CD14-positive monocyte (primary cell): ENCODE measurements at regions not wholly inside any gene's neighbourhood (a gene's known extent, or its start where the extent isn't known, plus 50 kb on each side); places are given as distances from the start of the nearest gene placed in this dataset.

ENCODE experiments used
- DNase-seq, 3 donors: peaks; one replicate each; pipeline ENCODE4 v3.0.0-alpha.2; 2011 to 2022
- H2AFZ ChIP-seq: 2 replicates; pipeline ENCODE4 v1.6.0; 2012; ENCODE audit warnings: mild to moderate bottlenecking, low read depth, low read length, inconsistent platforms; ENCODE audit not compliant: insufficient read depth, poor library complexity, severe bottlenecking
- H3K27ac ChIP-seq, 2 donors: 1 replicate in 1 of 2; 2 replicates in 1 of 2; pipeline ENCODE4 v1.5.1; 2012 to 2013; ENCODE audit warnings: low read length in 2 of 2, control low read depth in 1 of 2, inconsistent platforms in 1 of 2, low read depth in 1 of 2, mild to moderate bottlenecking in 1 of 2
- H3K27me3 ChIP-seq, 2 donors: one replicate each; pipeline versions ENCODE4 v1.6.0 to v1.6.1; 2011 to 2013; ENCODE audit warnings: low read length in 2 of 2; ENCODE audit not compliant: control insufficient read depth in 2 of 2, insufficient read depth in 2 of 2
- H3K36me3 ChIP-seq, 2 donors: replicated peaks in 1 of 2; 1 replicate in 1 of 2; 2 replicates in 1 of 2; pipeline versions ENCODE4 v1.5.1 to v1.6.1; 2012 to 2013; ENCODE audit warnings: low read length in 2 of 2, control low read depth in 1 of 2, inconsistent platforms in 1 of 2, mild to moderate bottlenecking in 1 of 2; ENCODE audit not compliant: insufficient read depth in 2 of 2, control insufficient read depth in 1 of 2
- H3K4me1 ChIP-seq, 2 donors: 1 replicate in 1 of 2; 2 replicates in 1 of 2; pipeline versions ENCODE4 v1.5.1 to v1.6.1; 2012 to 2013; ENCODE audit warnings: low read length in 2 of 2, control low read depth in 1 of 2, inconsistent platforms in 1 of 2, mild to moderate bottlenecking in 1 of 2, moderate library complexity in 1 of 2; ENCODE audit not compliant: insufficient read depth in 2 of 2, control insufficient read depth in 1 of 2
- H3K4me2 ChIP-seq: replicated peaks from 2 replicates; pipeline ENCODE3; 2012; ENCODE audit warnings: low read length, moderate library complexity, mild to moderate bottlenecking; ENCODE audit not compliant: poor library complexity, severe bottlenecking; ENCODE audit errors: extremely low read depth
- H3K4me3 ChIP-seq, 3 experiments: fragments of 200-600 bp in 1 of 3; sonication (generic) in 1 of 3; replicated peaks in 1 of 3; 1 replicate in 2 of 3; 2 replicates in 1 of 3; pipeline ENCODE4 v1.5.1; 2011 to 2013; ENCODE audit warnings: low read length in 3 of 3, mild to moderate bottlenecking in 3 of 3, control low read depth in 2 of 3, low read depth in 2 of 3, inconsistent platforms in 1 of 3, moderate library complexity in 1 of 3
- H3K79me2 ChIP-seq: 2 replicates; pipeline ENCODE4 v1.6.0; 2012; ENCODE audit warnings: mild to moderate bottlenecking, control low read depth, inconsistent platforms, low read length, moderate library complexity; ENCODE audit not compliant: insufficient read depth
- H3K9ac ChIP-seq: 2 replicates; pipeline ENCODE4 v1.6.0; 2017; ENCODE audit warnings: low read length, mild to moderate bottlenecking; ENCODE audit not compliant: insufficient read depth, poor library complexity, severe bottlenecking
- H3K9me3 ChIP-seq, 2 donors: replicated peaks in 1 of 2; 1 replicate in 1 of 2; 2 replicates in 1 of 2; pipeline versions ENCODE4 v1.5.1 to v1.6.1; 2012 to 2013; ENCODE audit warnings: low read length in 2 of 2, control low read depth in 1 of 2; ENCODE audit not compliant: control insufficient read depth in 1 of 2, insufficient read depth in 1 of 2
- H4K20me1 ChIP-seq: 2 replicates; pipeline ENCODE4 v1.6.0; 2012; ENCODE audit warnings: mild to moderate bottlenecking, low read length, control low read depth, moderate library complexity; ENCODE audit not compliant: insufficient read depth
- H3K27ac Mint-ChIP-seq, 7 donors: one replicate each; pipeline ENCODE4 v1.8.0; 2020; ENCODE audit warnings: mild to moderate bottlenecking in 7 of 7, mixed read lengths in 7 of 7, moderate library complexity in 6 of 7, inconsistent platforms in 2 of 7
- H3K27me3 Mint-ChIP-seq, 3 donors: one replicate each; pipeline ENCODE4 v1.8.0; 2021 to 2022; ENCODE audit warnings: low read depth in 3 of 3, mild to moderate bottlenecking in 3 of 3, mixed read lengths in 3 of 3, moderate library complexity in 3 of 3, inconsistent platforms in 1 of 3
- H3K36me3 Mint-ChIP-seq, 2 donors: one replicate each; pipeline ENCODE4 v1.8.0; 2020; ENCODE audit warnings: mixed read lengths in 2 of 2, inconsistent platforms in 1 of 2, mild to moderate bottlenecking in 1 of 2
- H3K4me1 Mint-ChIP-seq: one replicate; pipeline ENCODE4 v1.8.0; 2020; ENCODE audit warnings: mild to moderate bottlenecking, mixed read lengths
- H3K4me3 Mint-ChIP-seq, 2 donors: one replicate each; pipeline ENCODE4 v1.8.0; 2020; ENCODE audit warnings: mild to moderate bottlenecking in 2 of 2, mixed read lengths in 2 of 2, moderate library complexity in 1 of 2
- H3K9me3 Mint-ChIP-seq, 7 donors: one replicate each; pipeline ENCODE4 v1.8.0; 2020 to 2022; ENCODE audit warnings: mixed read lengths in 7 of 7, mild to moderate bottlenecking in 6 of 7, moderate library complexity in 6 of 7, inconsistent platforms in 2 of 7
- WGBS: methylation state at CpG from one replicate; pipeline ENCODE4 v1.1.5; 2013; ENCODE audit warnings: missing lambda C conversion rate; ENCODE audit not compliant: insufficient coverage; 5-methylcytosine and 5-hydroxymethylcytosine counted together
- intact Hi-C, 2 donors: fragments of 100-400 bp; cut with micrococcal nuclease; formaldehyde crosslinking; loops; one replicate each; pipeline versions ENCODE4 v1.15.0 to v1.15.1; 2023
- TF ChIP-seq, protein P1 (sequence below): fragments of 200-600 bp; IDR thresholded peaks from one replicate; pipeline ENCODE4 v1.8.0; 2022; ENCODE audit warnings: antibody characterized with exemption, mild to moderate bottlenecking

DNA sequence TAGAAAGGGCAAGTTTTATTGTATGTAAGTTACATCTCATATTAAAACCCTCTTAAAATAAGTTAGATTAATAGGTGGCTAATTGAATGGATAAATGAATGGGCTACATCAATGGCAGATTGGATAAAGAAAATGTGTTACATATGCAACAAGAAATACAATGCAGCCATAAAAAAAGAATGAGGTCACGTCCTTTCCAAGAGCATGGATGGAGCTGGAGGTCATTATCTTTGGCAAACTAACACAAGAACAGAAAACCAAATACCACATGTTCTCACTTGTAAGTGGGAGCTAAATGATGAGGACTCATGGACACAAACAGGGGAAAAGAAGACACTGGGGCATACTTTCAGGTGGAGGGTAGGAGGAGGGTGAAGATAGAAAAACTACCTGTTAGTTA is 182.2 kb upstream of the GNAI1 start:
- no peak overlapping the region for H3K27ac ChIP-seq
- H3K79me2 ChIP-seq, result no peaks in the 10 kb centered on the region
- H2AFZ ChIP-seq, result no peak overlapping the region
- no peak overlapping the region for H3K9ac ChIP-seq
- no peak for DNase-seq
- no peaks in the 10 kb centered on the region for H4K20me1 ChIP-seq
- TF ChIP-seq, protein P1, sequence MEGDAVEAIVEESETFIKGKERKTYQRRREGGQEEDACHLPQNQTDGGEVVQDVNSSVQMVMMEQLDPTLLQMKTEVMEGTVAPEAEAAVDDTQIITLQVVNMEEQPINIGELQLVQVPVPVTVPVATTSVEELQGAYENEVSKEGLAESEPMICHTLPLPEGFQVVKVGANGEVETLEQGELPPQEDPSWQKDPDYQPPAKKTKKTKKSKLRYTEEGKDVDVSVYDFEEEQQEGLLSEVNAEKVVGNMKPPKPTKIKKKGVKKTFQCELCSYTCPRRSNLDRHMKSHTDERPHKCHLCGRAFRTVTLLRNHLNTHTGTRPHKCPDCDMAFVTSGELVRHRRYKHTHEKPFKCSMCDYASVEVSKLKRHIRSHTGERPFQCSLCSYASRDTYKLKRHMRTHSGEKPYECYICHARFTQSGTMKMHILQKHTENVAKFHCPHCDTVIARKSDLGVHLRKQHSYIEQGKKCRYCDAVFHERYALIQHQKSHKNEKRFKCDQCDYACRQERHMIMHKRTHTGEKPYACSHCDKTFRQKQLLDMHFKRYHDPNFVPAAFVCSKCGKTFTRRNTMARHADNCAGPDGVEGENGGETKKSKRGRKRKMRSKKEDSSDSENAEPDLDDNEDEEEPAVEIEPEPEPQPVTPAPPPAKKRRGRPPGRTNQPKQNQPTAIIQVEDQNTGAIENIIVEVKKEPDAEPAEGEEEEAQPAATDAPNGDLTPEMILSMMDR, result no peak
- H3K9me3 Mint-ChIP-seq, result peaks cover 0 to 6% (median 1%) of the 10 kb centered on the region in 7 donors
- H3K9me3 ChIP-seq, result no peaks in the 10 kb centered on the region
- no peak overlapping the region for H3K4me3 Mint-ChIP-seq
- no peak overlapping the region for H3K4me2 ChIP-seq
- H3K36me3 Mint-ChIP-seq, result no peaks in the 10 kb centered on the region
- H3K27me3 Mint-ChIP-seq, result no peaks in the 10 kb centered on the region
- no CpG with 5 or more reads among the region's 1 CpG for WGBS
- no peaks in the 10 kb centered on the region for H3K4me1 ChIP-seq
- H3K36me3 ChIP-seq, result no peaks in the 10 kb centered on the region
- intact Hi-C loops, result no loop called here
- H3K27ac Mint-ChIP-seq, result no peak overlapping the region
- no peaks in the 10 kb centered on the region for H3K4me1 Mint-ChIP-seq
- H3K4me3 ChIP-seq, result no peak overlapping the region
- no peaks in the 10 kb centered on the region for H3K27me3 ChIP-seq

DNA sequence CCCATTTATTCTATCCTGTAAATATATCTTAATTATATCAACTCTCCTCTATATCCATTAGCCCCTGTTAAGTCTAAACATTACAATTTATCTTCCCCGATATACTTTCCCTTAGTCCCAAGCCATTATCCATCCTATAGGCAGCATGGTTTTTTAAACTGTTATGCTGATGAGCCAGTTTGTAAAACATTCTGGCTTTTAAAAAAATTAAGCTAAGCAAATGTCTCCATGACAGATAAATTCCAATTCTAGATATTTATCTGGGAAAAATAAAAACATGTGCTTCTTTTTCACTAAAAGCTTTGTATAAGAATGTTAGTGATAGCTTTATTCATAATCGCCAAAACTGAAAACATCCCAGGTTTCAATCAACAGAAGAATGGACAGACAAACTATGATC is 183.2 kb upstream of the GNAI1 start:
- Histone ChIP-seq H2AFZ (no peak overlapping the region), H3K27ac (no peak overlapping the region), H3K4me2 (no peak overlapping the region), H3K27me3 (no peaks in the 10 kb centered on the region), H3K36me3 (no peaks in the 10 kb centered on the region), H4K20me1 (no peaks in the 10 kb centered on the region), H3K9ac (no peak overlapping the region), H3K4me1 (no peaks in the 10 kb centered on the region), H3K79me2 (no peaks in the 10 kb centered on the region), H3K4me3 (no peak overlapping the region), H3K9me3 (peaks cover under 1 to 7% of the 10 kb centered on the region in 2 donors)
- intact Hi-C loops, result no loop called here
- H3K27ac Mint-ChIP-seq, result no peak overlapping the region
- H3K36me3 Mint-ChIP-seq, result no peaks in the 10 kb centered on the region
- H3K4me3 Mint-ChIP-seq, result no peak overlapping the region
- DNase-seq, result no peak
- H3K9me3 Mint-ChIP-seq, result peaks cover under 1 to 12% (median 5%) of the 10 kb centered on the region in 7 donors
- no peaks in the 10 kb centered on the region for H3K27me3 Mint-ChIP-seq
- TF ChIP-seq, protein P1, result no peak
- no peaks in the 10 kb centered on the region for H3K4me1 Mint-ChIP-seq
- WGBS, result 100% methylated on average over 1 of the region's 2 CpGs
